HepG2 (cell line): ENCODE measurements at regions not wholly inside any gene's neighbourhood (a gene's known extent, or its start where the extent isn't known, plus 50 kb on each side); places are given as distances from the start of the nearest gene placed in this dataset.
A peak's percentile ranks its signal among the peaks of the same experiment; 100 is the strongest.

Source experiments
- DMAP1 ChIP-seq: IDR thresholded peaks from 2 replicates; pipeline ENCODE4 v1.6.1; 2016
- GATAD2A ChIP-seq: IDR thresholded peaks from 2 replicates; pipeline ENCODE4 v1.6.1; 2016
- JARID2 ChIP-seq: sonication (generic); formaldehyde crosslinking; IDR thresholded peaks from 2 replicates; pipeline ENCODE4 v1.8.1; 2023; ENCODE audit warnings: missing genetic modification reagents, inconsistent platforms; ENCODE audit not compliant: insufficient replicate concordance
- NR2F2 ChIP-seq: IDR thresholded peaks from 2 replicates; pipeline ENCODE4 v1.6.1; 2012; ENCODE audit warnings: low read depth, inconsistent platforms, borderline replicate concordance
- NR2F6 ChIP-seq, 2 experiments: IDR thresholded peaks; 2 replicates each; pipeline ENCODE4 v1.6.1; 2016; ENCODE audit warnings: antibody characterized with exemption in 1 of 2, mild to moderate bottlenecking in 1 of 2
- PAF1 ChIP-seq: IDR thresholded peaks from 2 replicates; pipeline ENCODE4 v1.6.1; 2016; ENCODE audit warnings: missing genetic modification reagents, missing compliant biosample characterization
- SATB2 ChIP-seq: sonication (generic); formaldehyde crosslinking; IDR thresholded peaks from 2 replicates; pipeline ENCODE4 v1.5.0; 2020; ENCODE audit warnings: missing genetic modification reagents
- SMAD1 ChIP-seq: sonication (generic); formaldehyde crosslinking; IDR thresholded peaks from 2 replicates; pipeline ENCODE4 v1.4.0; 2020; ENCODE audit warnings: missing genetic modification reagents, low read depth, mild to moderate bottlenecking, borderline replicate concordance
- SOX6 ChIP-seq, 2 experiments: fragments of 450-650 bp in 1 of 2; sonication (generic) in 1 of 2; formaldehyde crosslinking in 1 of 2; IDR thresholded peaks; 2 replicates each; pipeline versions ENCODE4 v1.4.0 to v1.6.1; 2017 to 2020; ENCODE audit warnings: antibody characterized with exemption in 1 of 2, mild to moderate bottlenecking in 1 of 2, missing genetic modification reagents in 1 of 2
- TFDP2 ChIP-seq: sonication (generic); formaldehyde crosslinking; IDR thresholded peaks from 2 replicates; pipeline ENCODE4 v1.4.0; 2020; ENCODE audit warnings: missing genetic modification reagents
- YEATS2 ChIP-seq: sonication (generic); formaldehyde crosslinking; IDR thresholded peaks from 2 replicates; pipeline ENCODE4 v1.4.0; 2020; ENCODE audit warnings: missing genetic modification reagents, borderline replicate concordance
- ZBTB44 ChIP-seq: sonication (generic); formaldehyde crosslinking; IDR thresholded peaks from 2 replicates; pipeline ENCODE4 v1.4.0; 2020; ENCODE audit warnings: missing genetic modification reagents
- ZFYVE20 ChIP-seq: sonication (generic); formaldehyde crosslinking; IDR thresholded peaks from 2 replicates; pipeline ENCODE4 v1.8.0; 2023; ENCODE audit warnings: low read depth, mild to moderate bottlenecking, moderate library complexity, missing genetic modification reagents, borderline replicate concordance
- ZIK1 ChIP-seq: sonication (generic); formaldehyde crosslinking; IDR thresholded peaks from 2 replicates; pipeline ENCODE4 v1.5.0; 2020; ENCODE audit warnings: mild to moderate bottlenecking, low read depth, missing genetic modification reagents, borderline replicate concordance
- ZNF224 ChIP-seq: sonication (generic); formaldehyde crosslinking; IDR thresholded peaks from 2 replicates; pipeline ENCODE4 v1.5.0; 2020; ENCODE audit warnings: mild to moderate bottlenecking, missing genetic modification reagents
- ZNF503 ChIP-seq: sonication (generic); formaldehyde crosslinking; IDR thresholded peaks from 2 replicates; pipeline ENCODE4 v1.4.0; 2020; ENCODE audit warnings: missing genetic modification reagents
- ZNF570 ChIP-seq: sonication (generic); formaldehyde crosslinking; IDR thresholded peaks from 2 replicates; pipeline ENCODE4 v1.4.0; 2020; ENCODE audit warnings: mild to moderate bottlenecking, missing genetic modification reagents, borderline replicate concordance
- ZNF597 ChIP-seq: sonication (generic); formaldehyde crosslinking; IDR thresholded peaks from 2 replicates; pipeline ENCODE4 v1.5.0; 2020; ENCODE audit warnings: missing genetic modification reagents
- ZNF781 ChIP-seq: sonication (generic); formaldehyde crosslinking; IDR thresholded peaks from 2 replicates; pipeline ENCODE4 v1.5.1; 2020; ENCODE audit warnings: borderline replicate concordance, mild to moderate bottlenecking, missing genetic modification reagents; ENCODE audit errors: not compliant biosample characterization
- ZSCAN9 ChIP-seq: IDR thresholded peaks from 2 replicates; pipeline ENCODE4 v1.6.1; 2016; ENCODE audit warnings: borderline replicate concordance
- TF ChIP-seq, protein P1 (sequence below): sonication (generic); formaldehyde crosslinking; IDR thresholded peaks from 2 replicates; pipeline ENCODE4 v1.5.0; 2020; ENCODE audit warnings: missing genetic modification reagents
- TF ChIP-seq, protein P2 (sequence below): sonication (generic); formaldehyde crosslinking; conservative IDR thresholded peaks from 2 replicates; pipeline ENCODE4 v1.8.0; 2022; ENCODE audit warnings: mild to moderate bottlenecking, moderate library complexity, missing genetic modification reagents

- TF ChIP-seq, protein P1, sequence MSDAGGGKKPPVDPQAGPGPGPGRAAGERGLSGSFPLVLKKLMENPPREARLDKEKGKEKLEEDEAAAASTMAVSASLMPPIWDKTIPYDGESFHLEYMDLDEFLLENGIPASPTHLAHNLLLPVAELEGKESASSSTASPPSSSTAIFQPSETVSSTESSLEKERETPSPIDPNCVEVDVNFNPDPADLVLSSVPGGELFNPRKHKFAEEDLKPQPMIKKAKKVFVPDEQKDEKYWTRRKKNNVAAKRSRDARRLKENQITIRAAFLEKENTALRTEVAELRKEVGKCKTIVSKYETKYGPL, result no peak
- no peak for TF ChIP-seq ZNF224 (CRISPR knock-in tag)
- no peak for TF ChIP-seq NR2F6 (IDR thresholded peaks at IDR 0.05)
- no peak for TF ChIP-seq NR2F6 (CRISPR knock-in tag; IDR thresholded peaks at IDR 0.05)
- TF ChIP-seq SATB2 (CRISPR knock-in tag), result no peak
- no peak for TF ChIP-seq YEATS2
- TF ChIP-seq DMAP1, result no peak
- TF ChIP-seq ZIK1 (CRISPR knock-in tag), result no peak
- TF ChIP-seq GATAD2A (CRISPR knock-in tag), result peak; percentile 57
- no peak for TF ChIP-seq ZNF503 (CRISPR knock-in tag)
- TF ChIP-seq NR2F2, result no peak
- TF ChIP-seq, protein P2, sequence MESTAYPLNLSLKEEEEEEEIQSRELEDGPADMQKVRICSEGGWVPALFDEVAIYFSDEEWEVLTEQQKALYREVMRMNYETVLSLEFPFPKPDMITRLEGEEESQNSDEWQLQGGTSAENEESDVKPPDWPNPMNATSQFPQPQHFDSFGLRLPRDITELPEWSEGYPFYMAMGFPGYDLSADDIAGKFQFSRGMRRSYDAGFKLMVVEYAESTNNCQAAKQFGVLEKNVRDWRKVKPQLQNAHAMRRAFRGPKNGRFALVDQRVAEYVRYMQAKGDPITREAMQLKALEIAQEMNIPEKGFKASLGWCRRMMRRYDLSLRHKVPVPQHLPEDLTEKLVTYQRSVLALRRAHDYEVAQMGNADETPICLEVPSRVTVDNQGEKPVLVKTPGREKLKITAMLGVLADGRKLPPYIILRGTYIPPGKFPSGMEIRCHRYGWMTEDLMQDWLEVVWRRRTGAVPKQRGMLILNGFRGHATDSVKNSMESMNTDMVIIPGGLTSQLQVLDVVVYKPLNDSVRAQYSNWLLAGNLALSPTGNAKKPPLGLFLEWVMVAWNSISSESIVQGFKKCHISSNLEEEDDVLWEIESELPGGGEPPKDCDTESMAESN (CRISPR knock-in tag), result no peak
- no peak for TF ChIP-seq TFDP2 (CRISPR knock-in tag)
- TF ChIP-seq ZSCAN9, result 0 out of 2 replicates have a peak, but pooled peaks have one; percentile 38
- no peak for TF ChIP-seq ZBTB44
- no peak for TF ChIP-seq ZNF597 (CRISPR knock-in tag)
- TF ChIP-seq ZNF570 (CRISPR knock-in tag), result no peak
- TF ChIP-seq SMAD1, result no peak
- TF ChIP-seq ZNF781 (CRISPR knock-in tag), result no peak
- TF ChIP-seq SOX6 (IDR thresholded peaks at IDR 0.05), result no peak
- TF ChIP-seq SOX6 (CRISPR knock-in tag; IDR thresholded peaks at IDR 0.05), result peak; percentile 81
- TF ChIP-seq JARID2 (CRISPR knock-in tag), result no peak
- no peak for TF ChIP-seq ZFYVE20 (CRISPR knock-in tag)
- no peak for TF ChIP-seq PAF1
Measured at GRCh38 chr2:137910641-137911040, 53.6 kb upstream of the HNMT start (continued).
